HG03196 (cell line): ENCODE measurements at regions not wholly inside any gene's neighbourhood (a gene's known extent, or its start where the extent isn't known, plus 50 kb on each side); places are given as distances from the start of the nearest gene placed in this dataset.
"Not testable (repeated sequence)": the region's sequence is repeated elsewhere in the genome, so short reads cannot be mapped to it uniquely, and the experiment has no call there.

Experiments used
- ATAC-seq: cut with Tn5 transposase; IDR thresholded peaks from one replicate; pipeline ENCODE4 v1.9.1; 2021; ENCODE audit not compliant: unreplicated experiment

DNA sequence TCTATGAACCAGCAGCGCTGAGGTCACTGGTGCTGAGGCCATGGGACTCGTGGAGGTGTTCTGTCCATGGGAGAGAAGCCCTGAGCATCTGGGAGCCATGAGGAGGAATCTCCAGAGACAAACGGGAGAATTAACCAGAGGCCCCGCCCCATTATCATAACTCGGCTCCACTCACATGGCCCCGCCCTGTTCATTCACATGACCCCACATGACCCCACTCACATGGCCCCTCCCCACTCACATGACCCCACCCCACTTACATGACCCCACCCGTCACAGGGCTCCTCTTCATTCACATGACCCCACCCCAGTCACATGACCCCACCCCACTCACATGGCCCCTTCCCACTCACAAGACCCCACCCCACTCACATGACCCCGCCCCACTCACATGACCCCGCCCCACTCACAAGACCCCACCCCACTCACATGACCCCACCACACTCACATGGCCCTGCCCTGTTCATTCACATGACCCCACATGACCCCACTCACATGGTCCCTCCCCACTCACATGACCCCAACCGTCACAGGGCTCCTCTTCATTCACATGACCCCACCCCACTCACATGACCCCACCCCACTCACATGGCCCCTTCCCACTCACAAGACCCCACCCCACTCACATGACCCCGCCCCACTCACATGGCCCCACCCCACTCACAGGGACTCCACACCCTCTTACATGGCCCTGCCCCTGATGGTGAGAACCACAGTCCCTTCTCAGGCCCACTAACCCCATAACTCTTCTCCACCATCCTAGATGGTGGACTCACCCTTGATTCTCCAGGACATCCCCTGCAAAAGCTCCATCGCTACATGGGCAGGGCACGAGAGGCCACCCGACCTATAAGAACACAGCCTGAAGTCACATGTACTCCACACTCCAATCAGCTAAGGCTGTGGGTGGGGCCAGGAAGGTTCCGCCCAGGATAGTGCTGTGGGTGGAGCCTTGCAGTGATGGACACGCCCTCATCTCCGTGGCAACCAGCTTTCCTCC is 151.1 kb upstream of the SFSWAP start:
- ATAC-seq, result no peak

GRCh38 chr12:131561051-131561450 is 149.8 kb upstream of the SFSWAP start:
- no peak for ATAC-seq

DNA sequence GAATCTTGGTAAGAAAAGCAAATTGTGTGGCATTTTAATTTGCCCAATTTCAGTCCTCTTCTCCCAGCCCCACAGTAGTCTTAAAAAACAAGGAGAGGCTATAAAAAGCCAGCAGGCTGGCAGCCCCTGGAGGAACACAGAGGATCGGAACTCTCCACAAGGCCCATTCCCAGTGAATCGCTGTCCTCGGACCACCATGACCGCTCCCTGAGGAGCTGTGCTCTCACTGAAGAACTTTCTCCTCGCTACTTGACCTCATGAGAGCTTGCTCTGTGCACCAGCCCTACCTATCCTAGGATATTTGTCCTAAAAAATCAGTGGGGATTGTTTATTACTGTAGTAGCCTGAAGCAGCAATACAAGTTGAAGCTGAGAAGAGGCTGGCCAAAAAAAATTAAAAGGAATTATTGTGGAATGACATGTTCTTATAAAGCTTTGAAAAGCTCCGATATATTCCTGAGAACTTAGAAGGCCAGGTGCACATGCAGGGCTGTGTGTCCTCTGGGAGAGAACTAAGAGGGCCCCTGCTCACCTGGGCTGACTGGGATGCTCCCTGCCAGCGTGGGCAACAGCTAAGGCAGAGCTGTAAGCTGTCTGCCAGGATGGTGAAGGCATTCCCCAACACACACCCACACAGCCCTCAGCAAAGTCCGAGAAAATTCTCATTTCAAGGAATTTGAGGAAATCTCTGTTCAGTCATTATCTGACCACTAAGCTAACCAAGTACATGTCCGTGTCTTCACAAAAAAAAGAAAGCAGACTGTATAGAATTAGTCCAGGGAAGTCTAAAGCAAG is 148.8 kb upstream of the SFSWAP start:
- no peak for ATAC-seq

DNA sequence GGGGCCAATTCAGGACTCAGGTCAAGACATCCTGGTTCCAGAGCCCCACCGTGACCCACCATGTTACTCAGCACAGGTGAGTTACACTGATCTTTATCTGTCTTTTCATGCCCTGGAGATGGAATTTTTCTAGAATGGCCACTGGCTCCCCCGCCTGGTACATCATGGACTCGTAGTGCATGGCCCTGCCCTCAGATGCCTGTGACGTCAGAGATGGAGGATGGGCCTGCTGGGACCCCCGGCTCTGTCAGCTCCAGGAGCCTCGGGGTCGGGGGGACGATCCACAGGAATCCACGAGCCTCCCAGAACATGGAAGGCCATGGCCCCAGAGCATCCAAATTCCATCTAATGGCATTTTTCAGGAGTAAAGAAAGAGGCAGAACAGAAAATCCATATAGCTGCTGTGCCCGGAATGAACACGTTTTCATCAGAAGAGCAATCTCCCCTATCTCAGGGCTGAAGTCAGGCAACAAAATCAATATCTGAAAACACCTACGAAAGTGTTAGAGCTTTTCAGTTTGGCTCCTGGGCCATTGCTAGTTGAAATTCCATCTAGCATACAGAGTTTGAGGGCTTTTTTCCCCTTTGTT is 146.7 kb upstream of the SFSWAP start:
- not testable (repeated sequence) for ATAC-seq

GRCh38 chr12:131564845-131565244 is 146.0 kb upstream of the SFSWAP start:
- ATAC-seq, result no peak

DNA sequence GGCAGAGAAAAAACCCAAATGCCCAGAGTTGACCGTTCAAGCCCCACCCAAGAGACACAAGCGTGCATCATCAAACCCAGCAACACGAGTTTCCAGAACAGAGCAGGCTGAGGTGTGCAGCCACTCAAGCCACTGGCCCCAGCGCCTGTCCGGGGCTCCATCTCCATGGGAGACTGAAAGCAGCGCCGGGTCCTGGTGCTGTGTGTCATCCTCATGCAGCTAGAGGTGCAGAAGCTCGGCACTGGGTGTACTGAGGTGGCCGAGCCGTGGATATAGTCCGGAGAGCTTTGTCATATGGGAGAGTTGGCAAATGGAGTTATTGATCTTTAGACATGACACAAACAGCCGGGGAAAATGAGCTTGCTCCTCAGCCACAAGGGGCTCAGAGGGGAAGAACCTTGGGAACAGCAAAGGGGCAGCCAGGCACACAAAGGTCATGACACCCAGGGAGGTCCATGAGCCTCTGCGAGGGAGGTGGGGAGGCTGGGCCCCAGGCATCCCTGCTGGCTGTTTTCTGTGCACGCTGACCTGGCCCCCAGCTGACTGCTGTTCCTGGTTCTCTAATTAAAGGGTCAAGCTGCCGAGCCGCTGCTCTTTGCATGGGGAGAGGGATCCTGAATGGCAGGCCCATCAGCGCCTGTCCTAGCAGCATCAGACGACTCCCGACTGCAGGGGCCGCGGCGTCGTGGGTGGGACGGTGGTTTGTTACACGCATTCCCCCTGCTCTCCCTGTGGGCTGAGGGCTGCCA is 145.4 kb upstream of the SFSWAP start:
- no peak for ATAC-seq

DNA sequence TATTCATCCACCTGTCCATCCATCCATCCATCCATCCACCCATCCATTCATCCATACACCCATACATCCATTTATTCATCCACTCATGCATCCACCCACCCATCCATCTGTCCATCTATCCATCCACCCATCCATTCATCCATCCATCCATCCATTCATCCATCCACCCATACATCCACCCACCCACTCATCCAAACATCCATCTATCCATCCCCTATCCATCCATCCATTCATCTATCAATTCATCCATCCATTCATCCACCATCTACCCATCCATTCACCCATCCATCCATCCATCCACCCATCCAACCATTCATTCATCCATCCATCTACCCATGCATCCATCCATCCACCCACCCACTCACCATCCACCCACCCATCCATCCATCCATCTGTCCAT is 142.6 kb upstream of the SFSWAP start:
- ATAC-seq, result no peak

GRCh38 chr12:131570596-131570995 is 140.3 kb upstream of the SFSWAP start:
- ATAC-seq, result no peak

GRCh38 chr12:131571827-131572226 is 139.1 kb upstream of the SFSWAP start:
- ATAC-seq, result no peak

DNA sequence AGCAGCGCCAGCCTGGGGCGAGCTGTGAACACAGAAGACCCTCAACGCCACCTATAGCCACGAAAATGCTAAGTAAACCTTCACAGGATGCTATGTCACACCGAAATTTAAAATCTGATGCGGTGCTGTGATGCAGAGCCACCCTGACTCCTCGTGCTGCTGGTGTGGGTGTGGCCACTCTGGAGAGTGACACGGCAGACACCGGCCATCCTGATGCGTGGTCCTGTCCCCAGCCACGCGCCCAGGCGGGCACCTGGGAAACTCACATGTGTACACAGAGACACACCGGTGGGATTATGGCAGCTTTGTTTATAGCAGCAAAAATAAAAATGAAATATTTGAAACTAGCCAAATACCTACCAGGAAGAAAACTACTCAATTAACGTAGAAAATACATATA is 138.3 kb upstream of the SFSWAP start:
- ATAC-seq, result no peak

GRCh38 chr12:131573631-131574394 is 137.1 kb upstream of the SFSWAP start:
- ATAC-seq, result no peak

DNA sequence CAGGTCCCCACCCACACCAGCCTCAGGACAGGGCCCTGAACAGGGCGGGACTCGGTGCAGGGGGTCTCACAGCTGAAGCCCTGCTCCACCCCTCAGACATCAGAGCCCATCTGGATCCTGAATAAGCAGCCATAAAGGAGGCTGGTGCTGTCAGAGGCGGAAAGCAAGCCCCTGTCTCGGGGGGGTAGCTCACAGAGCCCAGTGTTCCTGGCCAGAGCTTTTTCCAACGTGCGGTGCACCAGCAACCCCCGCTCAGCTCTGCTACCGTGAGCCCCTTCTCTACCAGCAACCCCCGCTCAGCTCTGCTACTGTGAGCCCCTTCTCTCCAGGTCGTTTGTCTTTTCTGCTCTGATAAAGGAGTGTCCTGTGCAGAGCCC is 136.5 kb upstream of the SFSWAP start:
- no peak for ATAC-seq

DNA sequence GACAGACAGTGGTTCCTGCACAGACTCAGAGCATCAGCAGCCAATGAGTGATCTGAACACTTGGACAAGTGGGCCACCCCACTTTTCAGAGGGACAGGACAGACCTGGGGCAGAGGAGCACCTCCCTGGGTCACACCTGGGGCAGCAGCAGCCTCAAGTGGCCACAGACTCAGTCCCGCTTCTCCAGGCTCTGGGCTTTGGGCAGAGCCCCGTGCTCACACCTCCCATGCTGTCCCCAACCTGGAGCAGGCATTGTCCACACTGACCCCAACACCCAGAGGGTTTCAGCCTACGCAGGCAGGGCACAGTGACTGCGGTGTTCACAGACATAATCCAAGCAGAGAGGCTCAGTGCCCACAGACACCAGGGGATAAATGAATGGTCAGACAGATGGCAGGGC is 135.5 kb upstream of the SFSWAP start:
- ATAC-seq, result no peak

GRCh38 chr12:131576734-131577133 is 134.2 kb upstream of the SFSWAP start:
- not testable (repeated sequence) for ATAC-seq

DNA sequence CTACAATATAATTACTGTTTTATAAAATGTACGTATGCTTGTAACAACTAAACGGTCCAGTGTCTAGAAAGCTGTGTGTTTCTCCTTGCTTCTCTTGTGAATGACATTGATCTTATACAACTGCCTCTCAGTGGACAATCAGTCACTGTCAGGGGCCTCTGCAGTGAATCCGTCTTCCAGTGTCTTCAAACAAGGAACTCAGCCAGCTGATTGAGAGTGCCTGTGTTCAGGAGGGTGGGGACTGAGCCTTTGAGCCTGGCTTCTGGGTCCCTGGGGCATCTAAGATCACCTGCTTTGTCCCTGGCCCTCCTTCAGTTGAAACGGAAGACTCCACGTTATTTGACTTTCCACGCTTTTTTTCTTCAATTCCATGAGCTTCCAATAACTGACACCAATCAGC is 133.1 kb upstream of the SFSWAP start:
- no peak for ATAC-seq

- no peak for ATAC-seq
Observed at GRCh38 chr12:131578828-131579470, 131.9 kb upstream of the SFSWAP start.

GRCh38 chr12:131583090-131583712 is 127.7 kb upstream of the SFSWAP start:
- no peak for ATAC-seq

- no peak for ATAC-seq
Observed at GRCh38 chr12:131586269-131586668, 124.6 kb upstream of the SFSWAP start.

- no peak for ATAC-seq
Observed at GRCh38 chr12:131586761-131587160, 124.1 kb upstream of the SFSWAP start.
